AG08395 (cell line): ENCODE measurements at regions not wholly inside any gene's neighbourhood (a gene's known extent, or its start where the extent isn't known, plus 50 kb on each side); places are given as distances from the start of the nearest gene placed in this dataset.

Experiments used
- DNase-seq: peaks from one replicate; pipeline ENCODE4 v3.0.0; 2012; ENCODE audit warnings: mixed read lengths, low spot score

DNA sequence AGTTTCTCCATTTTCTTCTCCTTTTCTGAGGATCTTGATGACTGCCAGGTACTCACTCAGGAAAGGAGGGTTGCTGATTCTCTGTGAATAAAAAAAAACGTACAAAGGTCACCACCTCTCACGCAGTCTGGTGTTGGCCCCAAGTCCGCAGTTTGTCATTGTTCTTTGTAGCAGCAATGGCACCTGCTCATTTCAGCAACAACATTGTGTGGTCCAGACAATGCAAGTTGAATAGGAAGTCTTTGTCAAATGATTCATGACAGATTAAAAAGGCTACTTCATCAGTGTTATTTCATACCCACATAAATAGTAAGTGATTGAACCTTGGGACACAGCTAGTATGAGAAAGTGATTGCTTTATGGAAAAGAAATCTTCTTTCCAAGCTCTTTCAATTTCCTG lies 653.5 kb upstream of the MGMT start:
- DNase-seq = no peak

DNA sequence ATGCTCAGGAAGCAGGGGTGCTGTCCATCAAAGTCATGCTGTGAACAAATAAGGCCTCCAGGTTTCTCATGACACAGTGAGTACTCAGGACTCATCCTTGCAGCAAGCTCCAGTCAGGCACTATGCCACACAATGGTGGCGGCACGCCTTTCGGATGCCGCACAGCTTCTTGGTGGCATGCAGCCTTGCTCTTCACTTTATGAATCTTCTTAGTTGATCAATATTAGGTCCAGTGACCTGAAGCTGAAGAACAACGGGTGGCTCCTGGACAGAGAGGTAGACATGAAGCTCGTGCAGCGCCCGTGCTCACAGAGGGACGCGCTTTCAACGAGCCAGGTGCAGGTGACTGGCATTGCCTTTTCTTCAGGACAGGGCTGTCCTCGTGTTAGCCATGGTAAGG lies 653.0 kb upstream of the MGMT start:
- DNase-seq = no peak

DNA sequence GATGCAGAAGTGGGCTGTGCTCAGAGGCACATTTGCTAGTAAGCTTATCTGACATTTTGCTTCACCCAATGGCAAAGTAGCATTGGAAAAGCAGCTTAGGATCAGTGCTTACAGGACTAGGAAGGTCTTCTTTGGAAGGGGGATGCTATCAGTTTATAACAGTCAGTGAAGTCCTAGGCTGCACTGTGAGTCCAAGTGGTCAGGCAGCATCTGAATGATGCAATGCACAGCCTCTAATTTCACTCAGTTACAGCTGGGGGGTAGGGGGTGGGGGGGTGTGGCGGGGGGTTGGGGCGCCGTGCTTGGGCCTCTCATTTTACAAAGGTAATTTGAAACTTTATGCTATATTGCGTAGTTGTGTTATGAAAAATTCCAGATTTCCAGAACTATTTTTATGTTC lies 652.3 kb upstream of the MGMT start:
- no peak for DNase-seq

DNA sequence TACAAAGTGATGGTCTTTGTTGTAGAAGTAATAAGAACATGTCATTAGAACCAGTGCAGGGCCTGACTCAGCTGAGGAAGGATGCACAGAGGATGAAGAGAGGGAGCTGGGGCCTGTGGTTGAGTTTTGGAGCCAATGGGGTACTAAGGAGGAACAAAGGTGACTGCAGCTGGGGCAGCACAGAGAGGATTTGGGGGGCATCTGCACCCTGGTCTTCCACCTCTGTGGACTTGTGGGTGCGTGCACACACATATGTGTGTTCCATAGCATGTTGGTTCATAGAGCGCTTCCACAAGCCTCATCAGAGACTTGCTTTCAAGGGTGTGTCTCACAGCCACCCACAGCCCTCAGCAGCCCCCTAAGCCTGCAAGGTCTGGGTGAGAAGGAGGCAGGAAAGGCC lies 650.3 kb upstream of the MGMT start:
- no peak for DNase-seq

DNA sequence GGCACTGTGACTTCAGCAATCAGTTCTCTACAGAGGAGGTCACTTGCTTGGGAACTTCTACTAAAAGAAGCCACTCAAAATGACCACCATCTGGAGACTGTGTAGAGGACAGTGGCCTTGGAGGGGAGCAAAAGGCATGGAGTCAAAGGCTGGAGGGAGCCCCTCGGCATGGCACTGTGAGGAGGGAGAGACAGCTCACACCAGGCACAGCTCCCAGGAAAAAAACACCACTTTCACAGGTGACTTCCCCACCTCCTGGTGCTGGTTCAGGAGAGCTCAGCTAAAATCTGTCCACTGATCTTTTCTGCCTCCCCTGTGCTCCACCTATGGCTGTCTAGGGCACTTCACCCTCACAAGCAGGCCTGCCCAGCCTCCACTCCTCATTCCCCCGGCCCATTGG lies 649.4 kb upstream of the MGMT start:
- DNase-seq = no peak

DNA sequence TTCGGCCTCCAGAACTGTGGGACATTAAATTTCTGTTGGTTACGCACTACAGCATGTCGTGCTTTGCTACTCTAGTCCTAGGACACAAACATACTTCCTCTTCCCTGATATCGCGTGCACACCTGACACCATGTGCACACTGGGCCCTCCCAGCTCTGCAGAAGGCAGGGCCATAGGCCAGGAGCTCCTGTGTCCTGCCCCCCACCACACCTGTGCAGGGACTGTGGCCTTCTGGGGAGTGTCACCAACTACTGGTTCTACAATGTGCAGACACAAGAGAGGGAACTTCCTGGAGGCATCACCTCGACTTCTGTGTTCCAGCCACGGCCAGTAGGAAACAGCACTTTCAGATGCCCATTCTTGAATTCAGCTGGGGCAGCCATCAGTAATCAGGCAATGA lies 646.4 kb upstream of the MGMT start:
- DNase-seq = no peak

DNA sequence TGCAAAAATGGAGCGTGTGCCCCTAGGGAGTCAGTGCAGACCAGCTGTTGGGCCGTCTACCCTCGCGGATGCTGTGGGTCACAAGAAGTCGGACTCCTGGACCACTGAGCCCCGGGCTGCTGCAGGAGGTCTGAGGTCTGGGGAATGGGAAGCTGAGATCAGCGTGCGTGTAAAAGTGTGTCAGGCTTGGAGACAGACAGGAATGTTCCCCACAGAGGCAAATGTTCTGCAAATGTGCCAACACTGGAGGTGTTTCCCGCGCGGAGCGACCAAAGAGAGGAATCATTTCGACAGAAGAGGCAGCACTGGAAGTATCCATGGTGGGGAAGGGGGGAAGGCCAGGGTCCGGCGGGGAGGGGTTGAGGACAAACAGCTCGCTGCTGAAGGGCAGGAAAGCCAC lies 643.8 kb upstream of the MGMT start:
- DNase-seq = no peak

DNA sequence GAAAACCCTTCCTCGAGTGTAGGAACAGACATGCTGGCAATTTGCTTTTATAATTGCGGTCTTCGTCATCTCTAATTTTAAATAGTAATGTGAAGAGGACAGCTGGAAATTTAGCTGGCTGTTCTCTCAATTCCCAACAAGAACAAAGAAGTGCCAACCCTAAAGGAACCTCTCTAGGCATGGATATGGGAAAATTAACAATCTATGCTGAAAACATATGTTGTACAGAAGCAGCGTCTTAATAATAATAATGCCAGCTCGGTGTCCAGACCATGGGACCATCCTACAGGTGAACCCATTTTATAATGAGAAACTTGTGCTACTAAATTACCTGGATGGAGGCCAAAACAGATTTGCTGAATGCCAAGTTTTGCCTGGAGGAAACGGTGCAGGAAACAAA lies 641.4 kb upstream of the MGMT start:
- no peak for DNase-seq

DNA sequence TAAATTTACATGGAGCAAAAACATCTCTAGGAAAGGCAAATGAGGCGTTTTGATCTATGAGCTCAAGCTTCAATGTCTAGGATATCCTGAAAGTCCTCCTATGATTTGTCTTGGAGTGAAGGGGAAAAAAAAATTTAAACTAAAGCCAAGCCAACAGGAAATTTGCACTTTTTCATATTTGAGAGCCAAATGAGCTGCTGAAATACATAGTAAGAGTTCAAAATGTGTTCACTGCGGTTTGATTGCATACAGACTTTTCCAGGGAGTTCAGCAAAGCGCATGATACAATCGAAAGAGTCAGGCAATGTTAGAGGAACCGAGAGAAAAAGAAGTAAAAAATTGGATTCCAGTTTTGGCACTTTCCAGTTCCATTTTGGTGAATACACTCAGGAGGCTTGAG lies 633.4 kb upstream of the MGMT start:
- no peak for DNase-seq

DNA sequence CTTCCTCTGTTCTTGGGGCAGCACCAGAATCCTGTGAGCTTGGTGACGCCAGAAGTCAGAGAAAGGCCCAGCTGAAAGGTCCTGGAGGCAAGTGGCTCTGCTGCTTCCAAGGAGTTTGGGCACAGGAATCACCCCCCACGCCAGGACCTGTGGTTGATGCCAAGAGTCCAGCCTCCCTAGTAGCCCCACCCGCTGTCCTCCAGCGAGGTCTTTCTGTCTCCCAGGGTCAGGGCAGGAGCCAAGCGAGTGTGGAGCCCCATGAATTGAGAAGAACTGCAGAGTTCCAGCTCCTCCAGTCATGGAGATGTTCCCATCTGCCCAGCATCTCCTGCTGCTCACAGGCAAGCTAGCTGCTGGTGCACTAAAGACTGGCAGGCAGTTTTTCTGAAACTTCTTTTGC lies 631.7 kb upstream of the MGMT start:
- no peak for DNase-seq

DNA sequence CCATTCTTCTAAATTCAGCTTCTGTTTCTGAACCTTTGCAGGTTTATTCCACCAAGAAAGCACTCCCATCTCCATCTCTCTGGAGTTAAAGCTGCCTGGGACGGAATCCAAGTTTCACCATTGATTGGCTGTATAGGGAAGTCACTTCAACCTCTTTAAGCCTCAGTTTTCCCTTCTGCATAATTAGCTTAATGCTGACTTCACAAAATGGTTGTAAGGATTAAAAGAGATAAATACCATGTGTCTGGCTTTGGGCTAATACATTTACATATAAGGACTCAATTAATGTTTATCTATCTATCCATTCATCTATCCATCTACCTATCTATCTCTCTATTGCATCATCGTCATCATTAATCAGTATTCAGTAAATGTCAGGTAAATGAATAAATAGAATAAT lies 629.6 kb upstream of the MGMT start:
- DNase-seq = no peak

DNA sequence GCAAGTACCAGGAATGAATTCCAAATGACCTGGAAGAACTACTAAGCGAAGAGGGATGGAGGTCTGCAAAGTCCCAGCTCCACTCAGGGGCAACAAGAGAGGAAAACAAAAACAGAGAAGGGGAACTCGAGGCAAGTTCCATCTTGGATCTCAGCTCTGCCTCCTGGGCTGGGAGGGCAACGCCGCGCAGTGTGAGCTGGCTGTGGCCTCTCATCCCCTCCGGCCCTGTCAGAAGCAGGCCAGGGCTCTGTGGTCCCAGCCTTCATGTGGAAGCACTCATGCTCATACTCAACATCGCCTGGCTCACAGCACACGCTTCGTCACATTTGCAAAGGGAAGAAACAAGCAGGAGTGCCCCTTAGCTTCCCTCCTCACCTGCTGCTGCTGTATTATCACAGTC lies 627.9 kb upstream of the MGMT start:
- DNase-seq = no peak

DNA sequence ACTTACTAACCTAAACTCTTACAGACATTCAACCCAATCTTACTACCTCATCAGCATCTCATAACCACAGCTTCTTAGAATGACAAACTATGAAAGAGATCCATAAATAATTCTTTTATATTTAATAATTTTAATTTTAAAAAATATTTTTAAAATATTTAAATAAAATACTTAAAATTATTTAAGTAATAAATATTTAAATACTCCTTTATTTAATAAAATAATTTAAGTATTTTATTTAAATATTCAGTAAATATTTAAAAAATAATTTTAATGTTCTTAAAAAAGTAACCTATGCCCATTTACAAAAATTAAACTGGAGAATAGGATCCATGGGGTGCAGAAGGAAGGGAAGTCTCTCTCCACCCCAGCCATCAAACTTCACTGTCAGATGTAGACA lies 627.3 kb upstream of the MGMT start:
- DNase-seq = no peak

DNA sequence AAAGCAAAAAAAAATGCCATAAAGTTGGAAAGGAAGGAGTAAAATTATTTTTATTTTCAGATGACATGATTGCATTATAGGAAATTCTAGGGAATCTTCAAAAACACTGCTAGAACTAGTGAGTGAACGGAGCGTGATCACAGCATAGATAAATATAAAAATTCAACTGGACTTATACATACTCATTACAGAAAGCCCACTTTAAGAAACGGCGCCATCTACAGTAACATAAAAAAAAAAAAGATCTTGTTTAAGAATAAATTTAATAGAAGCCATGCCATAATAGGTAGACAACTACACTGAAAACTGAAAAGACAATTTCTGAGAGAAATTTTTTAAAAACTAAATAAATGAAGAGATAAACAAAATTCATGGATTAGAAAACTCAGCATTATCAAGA lies 623.1 kb upstream of the MGMT start:
- DNase-seq = no peak

DNA sequence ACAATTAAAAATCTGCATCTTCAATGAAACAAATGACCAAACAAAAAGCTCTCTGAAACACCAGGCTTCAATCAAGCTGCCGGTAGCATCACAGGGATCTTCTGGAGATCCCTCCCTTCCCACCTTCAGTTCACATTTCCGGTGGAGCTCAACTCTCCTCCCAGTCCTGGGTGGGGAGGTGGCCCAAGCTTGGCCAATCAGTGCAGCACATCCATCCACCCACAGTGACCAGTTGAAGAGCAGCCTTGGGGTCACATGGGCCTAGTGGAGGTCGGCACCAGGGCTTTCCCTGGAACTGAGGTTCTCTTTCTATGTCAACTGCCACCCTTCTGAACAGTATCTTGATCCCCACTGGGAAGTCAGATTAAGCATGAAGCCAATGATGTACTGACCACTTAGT lies 620.1 kb upstream of the MGMT start:
- DNase-seq = no peak

DNA sequence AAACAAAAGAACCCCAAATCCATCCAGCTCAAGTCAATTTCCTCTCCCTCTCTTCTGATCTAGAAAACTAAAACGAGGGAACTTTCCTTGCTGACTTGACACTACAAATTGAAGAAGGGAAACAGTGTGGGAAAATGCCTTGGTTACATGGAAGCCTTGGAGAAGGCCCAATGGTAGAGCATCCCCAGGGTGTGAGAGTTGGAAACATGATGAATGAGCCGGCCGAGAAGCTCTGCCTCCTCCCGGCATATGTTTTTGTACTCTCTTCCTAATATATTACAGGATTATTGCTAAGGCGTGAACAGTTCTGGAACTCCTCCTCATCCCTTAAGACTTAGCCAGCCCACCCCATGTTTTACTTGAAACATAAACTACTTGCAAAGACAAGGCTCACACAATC lies 618.2 kb upstream of the MGMT start:
- DNase-seq = no peak

DNA sequence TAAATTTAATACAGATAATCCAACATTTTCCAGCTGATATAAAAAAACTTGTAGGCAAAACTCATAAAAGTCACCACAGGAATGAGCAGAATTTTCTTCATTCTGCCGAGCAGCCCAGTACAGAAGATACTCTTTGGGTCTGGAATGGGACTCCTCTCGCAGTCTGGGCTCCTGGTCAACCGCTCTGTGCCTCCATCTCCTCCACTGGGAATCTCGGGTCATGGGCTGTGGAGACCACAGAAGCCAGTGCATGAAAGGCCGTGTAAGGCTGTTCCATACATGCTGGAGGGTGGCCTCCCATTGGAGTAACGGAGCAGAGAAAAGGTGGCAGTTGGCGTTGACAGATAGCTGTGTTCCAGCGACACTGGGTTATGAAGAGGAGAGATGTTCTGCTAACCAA lies 616.4 kb upstream of the MGMT start:
- DNase-seq = no peak

DNA sequence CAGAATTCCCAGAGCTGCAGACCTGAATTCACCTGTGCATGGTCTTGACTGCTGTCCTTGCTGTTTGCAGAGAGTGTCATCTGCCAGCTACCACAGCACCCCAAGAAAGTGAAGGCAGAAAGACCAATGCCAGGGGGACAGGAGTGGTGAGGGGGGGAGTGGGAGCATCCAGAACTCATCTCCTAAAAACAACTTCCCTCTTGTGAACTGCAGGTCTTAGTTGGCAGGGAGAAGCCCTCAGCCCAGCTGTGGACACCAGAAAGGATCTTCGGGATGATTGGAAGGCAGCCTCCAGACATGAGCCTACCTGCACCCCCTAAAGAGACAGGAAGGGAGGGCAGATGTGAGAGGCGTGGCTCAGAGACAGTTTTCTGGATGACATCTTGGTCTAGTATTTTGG lies 615.8 kb upstream of the MGMT start:
- DNase-seq = no peak

DNA sequence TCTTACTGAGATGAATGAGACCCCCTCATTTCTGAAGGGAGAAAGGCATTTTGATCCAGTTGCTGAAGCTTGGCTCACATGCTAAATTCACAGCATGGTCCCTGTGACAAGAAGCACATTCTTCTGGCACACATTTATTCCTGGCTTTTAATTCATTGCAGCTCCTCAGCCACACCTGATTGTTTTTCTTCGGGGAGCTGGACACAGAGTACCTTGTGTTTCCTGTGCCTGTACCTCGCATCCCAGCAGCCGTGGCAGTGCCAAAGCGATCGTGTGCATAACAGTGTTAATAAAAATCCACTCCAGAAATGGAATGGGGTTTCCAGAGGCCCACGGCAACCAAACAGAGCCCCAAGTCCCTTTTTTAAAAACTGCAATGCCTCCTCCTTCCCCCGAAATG lies 615.3 kb upstream of the MGMT start:
- DNase-seq = no peak

DNA sequence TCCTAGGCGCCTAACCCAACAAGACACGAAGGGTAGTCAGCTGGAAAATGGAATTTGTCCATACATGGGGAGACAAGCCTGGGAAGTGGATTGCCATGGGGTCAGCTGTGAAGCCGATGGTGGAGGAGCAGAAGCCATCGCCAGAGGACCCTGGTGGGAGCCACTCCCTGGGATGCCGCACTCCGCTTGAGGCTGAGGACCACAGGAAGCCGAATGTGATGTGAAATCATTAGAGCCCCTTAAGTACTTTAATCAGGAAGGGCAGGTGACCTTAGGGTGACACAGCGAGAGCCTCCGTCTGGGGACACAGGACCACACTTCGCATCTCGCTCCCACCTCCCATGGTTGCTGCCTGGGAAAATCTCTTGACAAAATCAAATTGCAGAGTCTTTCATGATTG lies 614.6 kb upstream of the MGMT start:
- DNase-seq = no peak

DNA sequence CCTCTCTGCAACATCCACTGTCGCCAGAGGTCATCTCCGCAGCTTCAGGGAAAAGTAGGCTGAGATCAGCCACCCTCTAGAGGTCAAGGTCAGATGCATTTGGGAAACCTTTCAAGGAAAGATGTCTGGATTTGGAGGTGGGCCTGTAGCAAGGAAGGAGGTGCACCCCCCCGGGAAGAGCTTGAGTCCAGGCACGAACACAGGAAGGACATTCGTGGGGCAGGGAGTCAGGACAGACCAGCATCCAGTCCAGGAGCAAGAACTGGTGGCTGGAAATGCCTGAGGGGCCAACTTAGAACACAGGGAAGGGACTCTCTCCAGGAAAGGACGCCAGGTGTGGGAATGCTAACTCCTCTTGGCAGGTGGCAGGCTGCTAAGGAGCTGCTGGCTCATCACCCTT lies 614.1 kb upstream of the MGMT start:
- no peak for DNase-seq

DNA sequence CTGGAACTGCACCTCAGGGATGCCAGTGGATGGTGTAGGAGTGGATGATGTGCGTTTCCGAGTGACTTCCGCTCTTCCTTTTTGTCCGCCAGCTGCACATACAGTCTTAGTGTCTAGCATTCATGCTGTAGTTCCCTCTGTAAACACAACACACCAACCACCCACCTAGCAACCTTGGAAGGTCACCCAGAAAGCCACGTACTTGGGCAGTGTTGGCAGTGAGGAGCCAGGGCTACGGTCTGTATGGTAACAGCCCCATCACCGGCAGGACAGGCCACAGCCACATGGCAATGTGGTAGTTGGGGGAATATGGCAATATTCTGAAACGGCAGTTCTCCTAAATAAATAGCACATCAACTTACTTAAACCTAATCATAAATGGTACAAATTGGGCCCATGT lies 613.5 kb upstream of the MGMT start:
- DNase-seq = no peak

DNA sequence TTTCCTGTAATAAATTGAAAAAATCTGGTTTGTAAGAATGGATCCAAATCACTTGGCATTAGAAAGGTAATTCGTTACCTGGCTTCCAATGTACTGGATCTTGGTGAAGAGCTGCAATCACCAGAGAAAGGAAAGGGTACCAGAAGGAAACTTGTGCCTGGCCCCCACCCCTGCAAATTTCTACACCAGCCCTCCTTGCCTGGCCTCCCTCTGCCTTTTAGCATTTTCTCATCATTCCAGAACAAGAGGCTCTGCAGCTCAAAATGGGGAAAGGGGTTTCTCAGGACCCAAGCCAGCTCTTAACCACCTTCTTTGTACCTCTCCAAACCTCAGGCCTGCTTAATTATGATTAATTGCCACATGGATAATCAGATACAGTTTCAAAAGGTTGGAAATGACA lies 612.8 kb upstream of the MGMT start:
- DNase-seq = no peak

DNA sequence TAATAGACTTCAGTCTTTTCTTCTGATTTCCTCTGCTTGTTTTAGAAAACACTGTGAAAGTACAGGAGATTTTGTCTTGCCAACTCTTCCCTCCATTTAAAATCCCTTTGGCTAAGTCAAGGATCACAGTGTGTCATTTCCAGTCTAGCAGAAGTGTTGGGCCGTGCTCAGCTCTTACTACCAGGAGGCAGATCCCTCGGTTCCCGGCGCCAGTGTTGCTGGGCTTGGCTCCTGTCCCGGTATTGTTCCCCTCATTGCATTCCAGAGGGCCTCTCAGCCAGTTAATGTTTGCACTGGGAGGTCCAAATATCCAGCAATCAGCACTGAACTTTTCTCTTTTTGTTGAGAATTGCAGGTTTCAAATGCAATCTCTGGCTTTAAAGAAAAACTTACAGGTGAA lies 612.1 kb upstream of the MGMT start:
- DNase-seq = peak; percentile 58

DNA sequence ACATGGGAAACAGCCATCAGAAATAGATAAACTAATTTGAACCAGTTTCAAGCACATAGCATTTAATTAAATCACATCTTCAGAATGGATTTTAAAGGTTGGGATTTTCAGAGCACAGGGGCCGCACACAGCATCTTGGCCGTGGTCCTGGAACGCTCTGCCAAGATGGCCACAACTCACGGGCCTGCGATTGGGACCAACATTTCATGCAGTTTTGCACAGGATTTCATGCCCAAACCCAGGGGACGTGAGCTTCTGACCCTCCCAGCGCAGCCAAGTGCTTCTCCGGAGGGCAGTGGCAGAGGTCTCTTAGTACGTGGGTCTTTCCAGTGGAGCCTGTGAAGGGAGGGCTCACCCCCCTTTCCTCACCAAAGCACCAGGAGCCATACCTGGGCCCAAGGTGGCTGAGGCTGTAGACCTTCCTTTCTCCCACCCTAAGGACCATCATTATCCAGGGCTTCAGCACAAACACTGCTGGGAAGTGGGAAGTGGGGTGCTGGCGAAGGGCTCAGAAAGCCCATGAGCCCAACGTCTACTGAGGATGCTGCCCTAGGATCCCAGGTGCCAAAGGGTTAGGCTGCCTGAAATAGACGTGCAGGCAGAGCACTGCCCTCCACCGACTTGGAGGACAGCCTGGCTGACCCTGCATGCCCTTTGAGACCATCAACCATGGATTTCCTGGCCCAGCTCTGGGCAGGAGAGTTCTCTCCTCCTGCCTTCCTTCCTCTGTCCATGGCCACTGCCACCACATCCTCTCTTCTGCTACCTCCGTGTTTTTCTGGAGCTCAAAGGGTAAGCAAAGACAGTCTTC lies 611.2 kb upstream of the MGMT start:
- no peak for DNase-seq
